Pulmonary artery endothelial cell (primary cell): ENCODE measurements at regions not wholly inside any gene's neighbourhood (a gene's known extent, or its start where the extent isn't known, plus 50 kb on each side); places are given as distances from the start of the nearest gene placed in this dataset.

Experiments
- DNase-seq: peaks from one replicate; pipeline ENCODE4 v3.0.0-alpha.2; 2011; ENCODE audit warnings: low read depth, low spot score

DNA sequence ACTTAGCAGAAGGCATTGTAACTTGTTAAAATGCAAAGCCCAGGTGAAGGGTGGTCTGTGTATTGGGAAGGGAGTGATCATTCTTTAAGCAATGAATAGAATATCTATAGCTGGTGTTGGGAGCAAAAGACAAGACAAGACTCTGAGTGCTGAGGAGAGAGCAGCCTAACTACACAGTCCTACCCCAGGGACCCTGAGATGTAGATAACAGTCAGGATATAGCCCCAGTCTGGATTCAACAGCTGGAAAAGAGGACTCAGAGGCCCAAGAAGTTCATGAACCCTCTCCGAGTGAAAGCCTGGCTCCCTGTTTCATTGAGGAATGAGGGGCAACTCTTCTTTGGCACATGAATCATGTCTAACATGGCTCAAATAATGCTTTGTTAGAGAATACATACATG lies 310.7 kb upstream of the SLC14A2 start:
- no peak for DNase-seq

DNA sequence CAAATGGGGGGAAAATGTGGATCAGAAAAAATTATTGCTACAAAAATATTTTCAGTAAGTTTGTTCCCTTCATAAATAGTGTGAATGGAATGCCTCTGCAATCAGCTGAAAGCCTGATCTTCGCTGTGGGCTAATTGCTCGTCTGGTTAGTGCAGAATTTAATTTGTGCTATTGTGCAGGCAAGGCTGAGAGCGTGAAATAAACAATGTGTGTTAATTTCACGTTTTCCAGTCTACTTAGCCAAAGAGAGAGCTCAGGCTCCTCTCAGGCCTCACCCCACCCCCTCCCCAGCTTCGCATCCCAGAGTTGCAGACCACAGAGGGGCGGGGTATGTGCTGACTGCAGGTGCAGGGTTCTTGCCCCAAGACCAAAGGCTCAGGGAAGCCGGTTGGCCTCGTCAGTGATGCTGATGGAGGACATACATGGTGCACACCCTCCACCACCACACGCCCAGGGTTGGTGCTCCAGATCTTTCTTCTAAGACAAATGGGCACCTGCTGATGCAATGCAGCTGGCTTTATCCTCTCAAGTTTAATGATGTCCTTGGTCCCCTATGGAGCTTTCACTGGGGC lies 302.6 kb upstream of the SLC14A2 start:
- DNase-seq = no peak

GRCh38 chr18:45316127-45316526 lies 299.1 kb upstream of the SLC14A2 start:
- no peak for DNase-seq

GRCh38 chr18:45317948-45318640 lies 297.2 kb upstream of the SLC14A2 start:
- no peak for DNase-seq

- DNase-seq = no peak
Observed at GRCh38 chr18:45320724-45321123, 294.6 kb upstream of the SLC14A2 start.

DNA sequence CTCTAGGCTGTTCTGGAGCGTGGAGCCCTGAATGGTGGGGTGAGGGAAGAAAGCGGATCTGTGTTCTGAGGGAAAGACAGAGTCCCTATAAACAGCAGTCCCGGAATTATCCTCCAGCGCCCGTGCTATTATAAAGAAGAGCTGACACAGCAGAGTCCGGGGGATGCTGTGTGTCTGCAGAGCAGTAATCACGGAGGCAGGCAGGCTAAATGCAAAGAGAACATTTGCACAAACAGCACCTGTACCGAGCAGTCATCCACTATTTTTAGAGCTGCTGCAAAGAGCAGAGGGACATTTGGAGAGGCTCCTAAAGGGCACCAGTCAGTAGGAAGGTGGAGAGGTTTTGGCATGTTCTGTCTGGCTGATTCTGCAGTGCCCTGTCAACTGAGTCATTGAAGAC lies 293.8 kb upstream of the SLC14A2 start:
- DNase-seq = no peak

- no peak for DNase-seq
Observed at GRCh38 chr18:45322343-45322742, 292.9 kb upstream of the SLC14A2 start.

DNA sequence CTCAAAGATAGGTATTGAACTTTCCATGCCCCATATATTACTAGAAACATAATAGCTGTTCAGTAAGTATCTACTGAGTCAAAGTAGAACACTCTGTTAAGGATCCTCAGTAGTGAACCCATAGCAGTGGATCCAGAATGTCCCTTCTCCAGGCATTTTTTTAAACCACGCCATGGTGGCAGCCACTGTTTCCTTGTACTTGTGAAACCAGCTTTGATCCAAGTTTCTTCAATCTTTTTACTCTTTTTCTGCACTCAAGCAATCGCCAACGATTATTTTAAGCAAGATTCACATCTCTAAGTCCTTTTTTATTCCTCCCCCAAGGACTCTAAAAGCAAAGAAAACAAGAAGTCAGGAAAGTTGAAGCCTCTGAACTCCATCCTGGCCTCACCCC lies 291.2 kb upstream of the SLC14A2 start:
- no peak for DNase-seq

DNA sequence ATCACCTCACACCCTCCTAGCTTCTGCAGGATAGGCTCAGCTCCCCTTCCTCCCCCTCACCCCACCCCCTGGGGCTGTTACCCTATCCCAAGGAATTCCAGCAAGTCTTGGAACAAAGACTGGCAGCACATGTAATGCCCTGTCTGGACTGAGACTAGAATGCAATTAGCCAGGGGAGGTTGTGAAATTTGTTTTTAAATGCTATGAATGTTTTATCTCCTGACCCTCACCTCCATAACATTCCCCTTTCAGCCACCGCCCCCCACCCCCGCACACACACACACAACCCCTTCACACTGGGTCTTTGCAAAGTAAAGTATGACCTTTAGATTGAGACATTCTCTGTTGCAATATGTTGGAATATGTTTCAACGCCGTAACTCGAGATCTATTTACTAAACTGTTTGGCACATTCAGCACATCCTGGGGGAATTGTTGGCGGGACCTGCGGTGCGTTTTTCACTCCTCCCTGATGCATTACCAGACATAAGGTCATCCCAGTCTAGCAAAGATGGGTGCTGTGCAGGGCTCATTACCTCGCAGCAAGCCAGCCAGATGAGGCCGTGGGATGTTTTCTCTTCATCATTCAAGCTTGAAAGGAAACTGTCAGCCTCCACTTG lies 290.7 kb upstream of the SLC14A2 start:
- no peak for DNase-seq

- DNase-seq = no peak
Observed at GRCh38 chr18:45325778-45326177, 289.5 kb upstream of the SLC14A2 start.

DNA sequence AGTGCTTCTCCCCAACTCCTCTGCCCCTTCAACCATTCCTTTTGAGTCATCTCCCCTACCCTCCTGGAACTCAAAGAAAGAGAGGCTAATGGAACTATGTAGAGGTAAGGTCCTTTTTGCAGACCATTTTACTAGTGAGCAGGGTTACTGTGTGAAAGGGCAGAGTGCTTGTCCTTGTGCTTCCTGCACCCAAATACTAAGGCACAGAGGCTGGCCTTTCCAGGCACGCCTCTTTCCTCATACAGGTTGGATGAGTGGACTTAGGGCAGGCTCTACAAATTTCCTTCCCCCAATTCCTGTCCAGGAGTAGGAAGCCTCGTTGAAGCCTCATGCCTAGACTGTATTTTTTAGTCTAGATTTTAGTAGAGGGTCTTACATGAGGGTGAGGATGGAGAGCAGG lies 288.8 kb upstream of the SLC14A2 start:
- no peak for DNase-seq

DNA sequence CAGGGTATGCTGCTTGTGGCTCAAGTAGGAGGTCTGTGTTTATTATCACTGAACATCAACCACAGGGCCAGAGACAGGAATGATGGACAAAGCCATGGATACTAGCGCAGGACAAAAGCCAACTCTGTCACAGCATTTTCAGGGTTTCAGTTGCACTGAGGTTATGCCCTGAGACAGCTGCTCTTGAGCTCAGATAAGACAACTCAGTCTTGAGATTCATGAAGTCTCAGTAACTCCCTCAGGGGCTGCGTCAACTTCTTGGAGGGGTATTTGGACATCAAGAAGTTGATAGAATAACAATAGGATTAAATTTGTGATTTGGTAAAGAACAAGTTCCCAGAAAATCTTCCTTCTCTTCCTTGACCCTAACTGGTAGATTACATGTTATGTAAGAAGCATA lies 287.0 kb upstream of the SLC14A2 start:
- DNase-seq = no peak

- no peak for DNase-seq
Observed at GRCh38 chr18:45328811-45329210, 286.5 kb upstream of the SLC14A2 start.

GRCh38 chr18:45329316-45329715 lies 286.0 kb upstream of the SLC14A2 start:
- DNase-seq = no peak

GRCh38 chr18:45330170-45330594 lies 285.1 kb upstream of the SLC14A2 start:
- DNase-seq = no peak

GRCh38 chr18:45332871-45333270 lies 282.4 kb upstream of the SLC14A2 start:
- DNase-seq = no peak

GRCh38 chr18:45334191-45334590 lies 281.1 kb upstream of the SLC14A2 start:
- DNase-seq = no peak

GRCh38 chr18:45335282-45336043 lies 279.8 kb upstream of the SLC14A2 start:
- no peak for DNase-seq

- no peak for DNase-seq
Observed at GRCh38 chr18:45336448-45336847, 278.8 kb upstream of the SLC14A2 start.

- no peak for DNase-seq
Observed at GRCh38 chr18:45337477-45337876, 277.8 kb upstream of the SLC14A2 start.

GRCh38 chr18:45339810-45340550 lies 275.3 kb upstream of the SLC14A2 start:
- no peak for DNase-seq

DNA sequence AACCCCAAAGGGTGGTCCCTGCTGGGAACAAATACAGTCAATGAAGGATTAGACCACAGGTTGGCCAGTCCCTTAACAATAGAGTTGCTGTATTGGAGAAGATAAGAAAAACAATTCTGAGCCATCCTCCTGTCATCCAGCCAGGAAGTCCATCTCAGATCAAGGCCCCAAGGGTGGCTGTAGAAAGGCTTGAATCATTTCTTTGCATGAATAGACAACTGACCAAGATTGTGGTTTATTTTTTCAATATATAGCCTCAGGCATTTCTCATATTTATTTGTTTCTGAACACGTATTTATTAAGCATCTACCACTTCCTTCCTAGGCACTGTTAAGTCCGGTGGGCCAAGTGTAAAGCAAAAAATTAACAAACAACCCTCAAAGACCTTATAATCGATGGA lies 274.4 kb upstream of the SLC14A2 start:
- no peak for DNase-seq
